G401 (cell line): ENCODE measurements at regions not wholly inside any gene's neighbourhood (a gene's known extent, or its start where the extent isn't known, plus 50 kb on each side); places are given as distances from the start of the nearest gene placed in this dataset.
"Not testable (repeated sequence)": the region's sequence is repeated elsewhere in the genome, so short reads cannot be mapped to it uniquely, and the experiment has no call there.

ENCODE experiments used
- DNase-seq: peaks from one replicate; pipeline ENCODE4 v3.0.0-alpha.2; 2015; ENCODE audit warnings: low spot score
- in situ Hi-C: cut with HindIII; loops from 2 replicates; pipeline ENCODE4 v1.10.0; 2016; ENCODE audit warnings: low sequenced_read_pairs, mixed read lengths

GRCh38 chr15:92705764-92706163, 50.2 kb upstream of the FAM174B start:
- DNase-seq: no peak

GRCh38 chr15:92706201-92706600, 50.6 kb upstream of the FAM174B start:
- in situ Hi-C loops: no loop called here
- no peak for DNase-seq

More at GRCh38 chr15:92705764-92706163, 50.2 kb upstream of the FAM174B start:
- in situ Hi-C loops: no loop called here

GRCh38 chr15:92707880-92708551, 52.4 kb upstream of the FAM174B start:
- DNase-seq: no peak
- in situ Hi-C loops: no loop called here

GRCh38 chr15:92708635-92709034, 53.1 kb upstream of the FAM174B start:
- in situ Hi-C loops: no loop called here
- DNase-seq: no peak

- DNase-seq: no peak
- in situ Hi-C loops: no loop called here
These were observed 53.7 kb upstream of the FAM174B start for GRCh38 chr15:92709110-92709790.

- in situ Hi-C loops: no loop called here
- DNase-seq: no peak
These were observed 55.9 kb upstream of the FAM174B start for GRCh38 chr15:92711457-92711831.

GRCh38 chr15:92714077-92714476, 58.5 kb upstream of the FAM174B start:
- in situ Hi-C loops: no loop called here
- DNase-seq: peak; percentile 61

- in situ Hi-C loops: no loop called here
- peak; percentile 80 for DNase-seq
These were observed 59.2 kb upstream of the FAM174B start for GRCh38 chr15:92714477-92715401.

- no peak for DNase-seq
- in situ Hi-C loops: no loop called here
These were observed 60.2 kb upstream of the FAM174B start for GRCh38 chr15:92715758-92716157.

- in situ Hi-C loops: no loop called here
- DNase-seq: no peak
These were observed 63.4 kb upstream of the FAM174B start for GRCh38 chr15:92719021-92719420.

GRCh38 chr15:92724144-92724543, 68.6 kb upstream of the FAM174B start:
- in situ Hi-C loops: no loop called here
- DNase-seq: no peak

- in situ Hi-C loops: no loop called here
- DNase-seq: no peak
These were observed 69.6 kb upstream of the FAM174B start for GRCh38 chr15:92725171-92725570.

GRCh38 chr15:92728266-92728665, 72.7 kb upstream of the FAM174B start:
- DNase-seq: no peak
- in situ Hi-C loops: no loop called here

GRCh38 chr15:92733090-92733933, 77.7 kb upstream of the FAM174B start:
- in situ Hi-C loops: no loop called here
- no peak for DNase-seq

GRCh38 chr15:92733934-92734521, 78.5 kb upstream of the FAM174B start:
- DNase-seq: peak; percentile 26

GRCh38 chr15:92739246-92739645, 83.7 kb upstream of the FAM174B start:
- DNase-seq, in situ Hi-C loops: not testable (repeated sequence)

More at GRCh38 chr15:92733934-92734521, 78.5 kb upstream of the FAM174B start:
- in situ Hi-C loops: no loop called here

- no peak for DNase-seq
- in situ Hi-C loops: no loop called here
These were observed 90.3 kb upstream of the FAM174B start for GRCh38 chr15:92745845-92746271.

- in situ Hi-C loops: no loop called here
These were observed 91.5 kb upstream of the FAM174B start for GRCh38 chr15:92747047-92747446.

GRCh38 chr15:92749216-92749615, 93.6 kb upstream of the FAM174B start:
- no peak for DNase-seq

More at GRCh38 chr15:92747047-92747446, 91.5 kb upstream of the FAM174B start:
- DNase-seq: no peak

More at GRCh38 chr15:92749216-92749615, 93.6 kb upstream of the FAM174B start:
- in situ Hi-C loops: no loop called here
